GM19397 (cell line): ENCODE measurements at regions not wholly inside any gene's neighbourhood (a gene's known extent, or its start where the extent isn't known, plus 50 kb on each side); places are given as distances from the start of the nearest gene placed in this dataset.
"Not testable (repeated sequence)": the region's sequence is repeated elsewhere in the genome, so short reads cannot be mapped to it uniquely, and the experiment has no call there.

Experiments
- ATAC-seq: cut with Tn5 transposase; IDR thresholded peaks from one replicate; pipeline ENCODE4 v1.9.1; 2021; ENCODE audit warnings: mild to moderate bottlenecking, moderate library complexity; ENCODE audit not compliant: unreplicated experiment

GRCh38 chr4:189525304-189525703, 415.4 kb upstream of the FRG1 start:
- no peak for ATAC-seq

GRCh38 chr4:189530848-189531247, 409.8 kb upstream of the FRG1 start:
- ATAC-seq, result no peak

GRCh38 chr4:189533603-189534002, 407.1 kb upstream of the FRG1 start:
- ATAC-seq, result no peak

- no peak for ATAC-seq
Measured at GRCh38 chr4:189547559-189547958, 393.1 kb upstream of the FRG1 start.

- no peak for ATAC-seq
Measured at GRCh38 chr4:189548484-189549125, 392.1 kb upstream of the FRG1 start.

GRCh38 chr4:189551931-189552670, 388.6 kb upstream of the FRG1 start:
- ATAC-seq, result not testable (repeated sequence)

- ATAC-seq, result not testable (repeated sequence)
Measured at GRCh38 chr4:189560605-189561004, 380.1 kb upstream of the FRG1 start.

GRCh38 chr4:189563751-189564150, 376.9 kb upstream of the FRG1 start:
- ATAC-seq, result not testable (repeated sequence)

- not testable (repeated sequence) for ATAC-seq
Measured at GRCh38 chr4:189566271-189566670, 374.4 kb upstream of the FRG1 start.

- not testable (repeated sequence) for ATAC-seq
Measured at GRCh38 chr4:189566900-189567299, 373.8 kb upstream of the FRG1 start.

GRCh38 chr4:189579645-189580044, 361.0 kb upstream of the FRG1 start:
- ATAC-seq, result not testable (repeated sequence)

GRCh38 chr4:189586908-189587632, 353.6 kb upstream of the FRG1 start:
- not testable (repeated sequence) for ATAC-seq

GRCh38 chr4:189589201-189589600, 351.5 kb upstream of the FRG1 start:
- not testable (repeated sequence) for ATAC-seq

- no peak for ATAC-seq
Measured at GRCh38 chr4:189592890-189593289, 347.8 kb upstream of the FRG1 start.

- no peak for ATAC-seq
Measured at GRCh38 chr4:189597341-189597740, 343.3 kb upstream of the FRG1 start.

- no peak for ATAC-seq
Measured at GRCh38 chr4:189600264-189600663, 340.4 kb upstream of the FRG1 start.

GRCh38 chr4:189600718-189601435, 339.8 kb upstream of the FRG1 start:
- ATAC-seq, result no peak

- not testable (repeated sequence) for ATAC-seq
Measured at GRCh38 chr4:189602827-189603226, 337.8 kb upstream of the FRG1 start.

- ATAC-seq, result not testable (repeated sequence)
Measured at GRCh38 chr4:189610571-189610970, 330.1 kb upstream of the FRG1 start.

- no peak for ATAC-seq
Measured at GRCh38 chr4:189613207-189613606, 327.5 kb upstream of the FRG1 start.

GRCh38 chr4:189615217-189615663, 325.4 kb upstream of the FRG1 start:
- no peak for ATAC-seq
